Astrocyte of the spinal cord (primary cell): ENCODE measurements at regions not wholly inside any gene's neighbourhood (a gene's known extent, or its start where the extent isn't known, plus 50 kb on each side); places are given as distances from the start of the nearest gene placed in this dataset.

Source experiments
- DNase-seq: peaks from one replicate; pipeline ENCODE4 v3.0.0; 2011; ENCODE audit warnings: low read depth, low spot score
- H3K4me3 ChIP-seq: 2 replicates; pipeline ENCODE4 v1.5.1; 2011; ENCODE audit warnings: low read depth, mild to moderate bottlenecking, low read length, moderate library complexity
- in situ Hi-C: cut with HindIII; loops from 2 replicates; pipeline ENCODE4 v1.10.0; 2017; ENCODE audit warnings: low sequenced_read_pairs
- TF ChIP-seq, protein P1 (sequence below): IDR thresholded peaks from 2 replicates; pipeline ENCODE4 v1.5.1; 2012; ENCODE audit warnings: low read depth, mild to moderate bottlenecking, low read length, inconsistent platforms

DNA sequence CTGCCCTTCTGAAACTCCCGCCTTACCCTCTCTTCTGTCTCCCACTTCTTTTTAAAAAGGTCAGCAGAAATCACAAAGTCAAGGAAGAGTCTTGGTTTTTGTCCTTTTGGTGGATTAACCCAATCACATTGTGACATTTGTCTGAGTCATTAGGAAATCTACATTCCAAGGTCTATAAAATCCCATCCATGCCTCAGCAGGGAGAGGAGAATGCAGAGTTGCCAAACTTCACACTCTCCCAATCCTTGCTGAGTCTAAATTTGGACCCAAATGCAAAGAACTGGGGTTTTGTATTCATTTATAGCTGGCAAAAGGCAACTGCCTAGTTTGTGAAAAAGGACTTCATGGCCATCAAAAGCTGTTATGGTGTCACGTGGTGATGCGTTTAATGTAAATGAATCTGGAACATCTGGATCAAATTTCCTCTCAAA, 67.9 kb downstream of the TMEM30B start:
- no peak for DNase-seq
- TF ChIP-seq, protein P1, sequence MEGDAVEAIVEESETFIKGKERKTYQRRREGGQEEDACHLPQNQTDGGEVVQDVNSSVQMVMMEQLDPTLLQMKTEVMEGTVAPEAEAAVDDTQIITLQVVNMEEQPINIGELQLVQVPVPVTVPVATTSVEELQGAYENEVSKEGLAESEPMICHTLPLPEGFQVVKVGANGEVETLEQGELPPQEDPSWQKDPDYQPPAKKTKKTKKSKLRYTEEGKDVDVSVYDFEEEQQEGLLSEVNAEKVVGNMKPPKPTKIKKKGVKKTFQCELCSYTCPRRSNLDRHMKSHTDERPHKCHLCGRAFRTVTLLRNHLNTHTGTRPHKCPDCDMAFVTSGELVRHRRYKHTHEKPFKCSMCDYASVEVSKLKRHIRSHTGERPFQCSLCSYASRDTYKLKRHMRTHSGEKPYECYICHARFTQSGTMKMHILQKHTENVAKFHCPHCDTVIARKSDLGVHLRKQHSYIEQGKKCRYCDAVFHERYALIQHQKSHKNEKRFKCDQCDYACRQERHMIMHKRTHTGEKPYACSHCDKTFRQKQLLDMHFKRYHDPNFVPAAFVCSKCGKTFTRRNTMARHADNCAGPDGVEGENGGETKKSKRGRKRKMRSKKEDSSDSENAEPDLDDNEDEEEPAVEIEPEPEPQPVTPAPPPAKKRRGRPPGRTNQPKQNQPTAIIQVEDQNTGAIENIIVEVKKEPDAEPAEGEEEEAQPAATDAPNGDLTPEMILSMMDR, result no peak
- in situ Hi-C loops, result no loop called here
- H3K4me3 ChIP-seq, result no peak overlapping the region

- TF ChIP-seq, protein P1, result no peak
- no peak for DNase-seq
- H3K4me3 ChIP-seq, result no peak overlapping the region
- in situ Hi-C loops, result no loop called here
Measured at GRCh38 chr14:61212546-61212945, 68.6 kb downstream of the TMEM30B start.

- H3K4me3 ChIP-seq, result no peak overlapping the region
- in situ Hi-C loops, result no loop called here
- TF ChIP-seq, protein P1, result no peak
- DNase-seq, result no peak
Measured at GRCh38 chr14:61211476-61212255, 69.5 kb downstream of the TMEM30B start.

DNA sequence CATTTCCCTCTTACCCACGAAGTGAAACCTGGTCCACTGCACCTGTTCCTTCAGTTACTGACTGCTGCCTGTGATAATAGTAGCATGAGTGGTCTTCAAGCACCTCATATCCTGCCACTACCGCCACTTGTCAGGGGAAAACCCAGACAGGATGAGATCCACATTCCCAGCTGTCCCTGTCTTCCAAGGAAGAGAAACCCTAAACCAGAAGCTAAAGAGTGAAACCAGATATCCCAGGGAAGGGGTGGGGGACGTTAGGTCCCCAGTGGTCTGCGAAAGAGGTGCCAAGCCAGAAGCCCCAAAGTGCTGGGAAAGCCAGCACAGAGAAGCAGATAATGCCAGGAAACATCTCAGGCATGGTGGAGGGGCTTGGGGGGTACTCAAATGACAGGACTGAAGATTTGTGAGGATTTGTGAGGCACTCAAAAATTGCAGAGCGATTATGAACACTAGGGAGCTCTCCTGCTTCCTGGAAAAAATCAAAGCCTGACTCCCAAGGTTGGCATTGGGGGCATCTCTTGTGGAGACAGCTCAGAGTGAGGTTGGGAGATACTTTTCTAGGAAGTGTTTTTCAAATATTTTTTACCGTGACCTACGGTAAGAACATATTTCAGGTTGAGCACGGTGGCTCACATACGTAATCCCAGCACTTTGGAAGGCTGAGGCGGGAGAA, 77.9 kb downstream of the TMEM30B start:
- in situ Hi-C loops, result no loop called here
- no peak for DNase-seq
- no peak overlapping the region for H3K4me3 ChIP-seq
- TF ChIP-seq, protein P1, result no peak

GRCh38 chr14:61202124-61202523, 79.0 kb downstream of the TMEM30B start:
- TF ChIP-seq, protein P1, result no peak
- no peak for DNase-seq
- no peak overlapping the region for H3K4me3 ChIP-seq
- in situ Hi-C loops, result no loop called here

GRCh38 chr14:61201171-61201570, 80.0 kb downstream of the TMEM30B start:
- DNase-seq, result no peak
- TF ChIP-seq, protein P1, result no peak
- no peak overlapping the region for H3K4me3 ChIP-seq
- in situ Hi-C loops, result no loop called here
